KMS-11 (cell line): ENCODE measurements at regions not wholly inside any gene's neighbourhood (a gene's known extent, or its start where the extent isn't known, plus 50 kb on each side); places are given as distances from the start of the nearest gene placed in this dataset.

ENCODE experiments used
- H2AFZ ChIP-seq: fragments of 200-600 bp; sonication (generic); 2 replicates; pipeline ENCODE4 v1.6.1; 2016; ENCODE audit warnings: antibody characterized with exemption, mixed run types, low read depth
- H3K27ac ChIP-seq: fragments of 200-600 bp; sonication (generic); 2 replicates; pipeline ENCODE4 v1.6.1; 2016; ENCODE audit warnings: mild to moderate bottlenecking, mixed run types
- H3K27me3 ChIP-seq: fragments of 200-600 bp; sonication (generic); 2 replicates; pipeline ENCODE4 v1.6.1; 2017; ENCODE audit warnings: mild to moderate bottlenecking, low read depth, mixed run types, moderate library complexity; ENCODE audit not compliant: insufficient read depth
- H3K36me3 ChIP-seq: fragments of 200-600 bp; sonication (generic); 2 replicates; pipeline ENCODE4 v1.6.1; 2017; ENCODE audit warnings: mild to moderate bottlenecking, mixed run types; ENCODE audit not compliant: insufficient read depth
- H3K4me1 ChIP-seq: fragments of 200-600 bp; sonication (generic); 2 replicates; pipeline ENCODE4 v1.6.1; 2016; ENCODE audit warnings: mild to moderate bottlenecking, low read depth, mixed run types; ENCODE audit not compliant: poor library complexity, severe bottlenecking
- H3K4me2 ChIP-seq: fragments of 200-600 bp; sonication (generic); 2 replicates; pipeline ENCODE4 v1.7.0; 2016; ENCODE audit warnings: mild to moderate bottlenecking, mixed run types
- H3K4me3 ChIP-seq: fragments of 200-600 bp; sonication (generic); IDR thresholded peaks from 2 replicates; pipeline ENCODE4 v1.6.1; 2017; ENCODE audit warnings: low read depth, low read length, mixed read lengths; ENCODE audit not compliant: insufficient read depth
- H3K79me2 ChIP-seq: fragments of 200-600 bp; sonication (generic); 2 replicates; pipeline ENCODE4 v1.6.1; 2016; ENCODE audit warnings: low read depth, mixed run types; ENCODE audit not compliant: insufficient read depth
- H3K9ac ChIP-seq: fragments of 200-600 bp; sonication (generic); 2 replicates; pipeline ENCODE4 v1.6.1; 2016; ENCODE audit warnings: mild to moderate bottlenecking, mixed run types
- H4K20me1 ChIP-seq: fragments of 200-600 bp; sonication (generic); 2 replicates; pipeline ENCODE4 v1.6.1; 2016; ENCODE audit warnings: mild to moderate bottlenecking, mixed run types; ENCODE audit not compliant: insufficient read depth
- TF ChIP-seq, protein P1 (sequence below): fragments of 200-600 bp; sonication (generic); conservative IDR thresholded peaks from 2 replicates; pipeline ENCODE4 v1.6.1; 2017; ENCODE audit warnings: low read depth, mild to moderate bottlenecking, antibody characterized with exemption, low read length, moderate library complexity, mixed read lengths

DNA sequence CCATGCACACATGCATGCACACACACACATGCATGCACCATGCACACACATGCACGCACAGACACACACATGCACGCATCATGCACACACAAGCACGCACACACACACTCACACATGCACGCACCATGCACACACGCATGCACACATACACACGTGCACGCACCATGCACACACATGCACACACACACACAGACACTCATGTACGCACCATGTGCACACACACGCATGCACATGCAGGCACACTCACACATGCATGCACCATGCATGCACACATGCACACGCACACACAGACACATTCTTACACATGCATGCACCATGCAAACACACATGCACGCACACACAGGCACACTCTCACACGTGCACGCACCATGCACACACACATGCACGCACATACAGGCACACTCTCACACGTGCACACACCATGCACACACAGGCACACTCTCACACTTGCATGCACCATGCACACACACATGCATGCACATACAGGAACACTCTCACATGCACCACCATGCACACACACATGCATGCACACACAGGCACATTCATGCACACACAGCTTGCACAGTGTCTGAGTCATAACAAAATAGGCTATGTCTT, 117.5 kb downstream of the TENT4A start:
- Histone ChIP-seq H3K4me1 (peaks cover 29% of the 10 kb centered on the region), H3K27me3 (no peaks in the 10 kb centered on the region), H3K4me3 (no peak overlapping the region), H2AFZ (no peak overlapping the region), H3K36me3 (no peaks in the 10 kb centered on the region), H3K4me2 (no peak overlapping the region), H3K27ac (no peak overlapping the region), H3K9ac (no peak overlapping the region), H3K79me2 (no peaks in the 10 kb centered on the region), H4K20me1 (no peaks in the 10 kb centered on the region)
- TF ChIP-seq, protein P1, sequence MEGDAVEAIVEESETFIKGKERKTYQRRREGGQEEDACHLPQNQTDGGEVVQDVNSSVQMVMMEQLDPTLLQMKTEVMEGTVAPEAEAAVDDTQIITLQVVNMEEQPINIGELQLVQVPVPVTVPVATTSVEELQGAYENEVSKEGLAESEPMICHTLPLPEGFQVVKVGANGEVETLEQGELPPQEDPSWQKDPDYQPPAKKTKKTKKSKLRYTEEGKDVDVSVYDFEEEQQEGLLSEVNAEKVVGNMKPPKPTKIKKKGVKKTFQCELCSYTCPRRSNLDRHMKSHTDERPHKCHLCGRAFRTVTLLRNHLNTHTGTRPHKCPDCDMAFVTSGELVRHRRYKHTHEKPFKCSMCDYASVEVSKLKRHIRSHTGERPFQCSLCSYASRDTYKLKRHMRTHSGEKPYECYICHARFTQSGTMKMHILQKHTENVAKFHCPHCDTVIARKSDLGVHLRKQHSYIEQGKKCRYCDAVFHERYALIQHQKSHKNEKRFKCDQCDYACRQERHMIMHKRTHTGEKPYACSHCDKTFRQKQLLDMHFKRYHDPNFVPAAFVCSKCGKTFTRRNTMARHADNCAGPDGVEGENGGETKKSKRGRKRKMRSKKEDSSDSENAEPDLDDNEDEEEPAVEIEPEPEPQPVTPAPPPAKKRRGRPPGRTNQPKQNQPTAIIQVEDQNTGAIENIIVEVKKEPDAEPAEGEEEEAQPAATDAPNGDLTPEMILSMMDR = no peak

DNA sequence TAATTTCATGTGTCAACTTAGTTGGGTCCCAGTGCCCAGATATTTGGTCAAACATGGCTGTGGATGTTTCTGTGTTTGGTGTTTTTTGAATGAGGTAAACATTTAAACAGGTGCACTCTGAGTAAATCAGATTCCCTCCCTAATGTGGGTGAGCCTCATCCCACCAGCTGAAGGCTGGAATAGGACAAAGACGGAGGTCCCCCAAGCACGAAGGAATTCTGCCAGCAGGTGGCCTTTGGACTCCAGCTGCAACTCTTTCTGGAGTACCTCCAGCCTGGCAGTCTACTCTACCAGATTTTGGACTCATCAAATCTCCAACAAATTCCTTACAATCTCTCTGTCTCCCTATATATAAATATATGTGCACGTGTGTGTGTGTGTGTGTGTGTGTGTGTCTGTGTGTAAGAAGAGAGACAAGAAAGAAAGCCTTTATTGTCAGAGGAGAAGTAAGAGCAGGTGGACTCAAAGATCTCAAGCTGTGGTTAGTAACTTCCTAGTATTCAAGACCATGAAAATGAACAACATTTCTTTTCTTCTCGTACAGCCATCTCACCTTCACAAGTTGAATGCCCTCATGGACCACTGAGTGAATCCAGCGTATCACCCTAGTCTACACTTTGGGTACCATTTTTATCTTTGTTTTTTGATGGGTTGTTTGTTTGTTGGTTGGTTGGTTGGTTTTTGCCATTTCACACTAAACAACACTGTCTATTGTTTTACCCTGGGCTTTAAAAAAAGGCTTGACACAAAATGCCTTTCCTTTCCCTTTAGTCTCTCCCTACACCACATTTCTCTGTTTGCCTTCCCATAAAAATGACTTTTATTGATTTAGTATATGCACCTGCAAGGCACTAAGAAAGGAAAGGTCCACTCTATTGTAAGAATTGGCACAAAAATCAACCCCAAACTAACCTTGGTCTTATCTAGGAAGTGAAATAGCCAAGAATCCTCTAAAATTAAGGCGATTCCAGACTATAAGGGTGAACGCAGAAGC, 118.7 kb downstream of the TENT4A start:
- Histone ChIP-seq H3K4me2 (no peak overlapping the region), H3K4me1 (peaks cover 29% of the 10 kb centered on the region), H3K27ac (no peak overlapping the region)

DNA sequence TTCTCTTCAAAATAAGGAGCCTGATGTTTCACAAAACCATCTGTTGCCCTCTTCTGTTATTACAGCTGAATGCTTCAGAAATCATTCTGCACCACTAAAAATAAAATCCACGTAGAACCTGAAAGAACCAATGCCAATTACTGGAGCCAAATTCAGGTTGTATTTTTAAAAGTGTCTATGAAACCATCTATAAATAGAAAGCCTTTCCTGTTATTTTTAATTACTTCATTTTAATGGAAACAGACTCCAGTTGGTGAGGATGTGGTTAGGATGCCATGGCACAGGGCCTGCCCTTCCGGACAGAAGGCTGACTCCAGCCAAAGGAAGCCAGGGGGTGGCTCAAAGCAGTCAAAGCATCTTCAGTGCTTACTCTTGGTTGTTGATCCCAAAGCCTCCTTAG, 119.8 kb downstream of the TENT4A start:
- TF ChIP-seq, protein P1 = no peak
- no peaks in the 10 kb centered on the region for H3K36me3 ChIP-seq
- no peaks in the 10 kb centered on the region for H3K27me3 ChIP-seq
- no peaks in the 10 kb centered on the region for H3K79me2 ChIP-seq
- no peak overlapping the region for H3K4me3 ChIP-seq
- H3K9ac ChIP-seq = no peak overlapping the region
- H4K20me1 ChIP-seq = no peaks in the 10 kb centered on the region
- no peak overlapping the region for H3K27ac ChIP-seq
- peaks cover 20% of the 10 kb centered on the region for H3K4me1 ChIP-seq
- H3K4me2 ChIP-seq = no peak overlapping the region
- no peak overlapping the region for H2AFZ ChIP-seq

More for the DNA sequence above, 118.7 kb downstream of the TENT4A start:
- H3K9ac ChIP-seq = no peak overlapping the region
- TF ChIP-seq, protein P1 = no peak
- H3K36me3 ChIP-seq = no peaks in the 10 kb centered on the region
- H2AFZ ChIP-seq = no peak overlapping the region
- H3K4me3 ChIP-seq = no peak overlapping the region
- no peaks in the 10 kb centered on the region for H3K79me2 ChIP-seq
- no peaks in the 10 kb centered on the region for H4K20me1 ChIP-seq
- H3K27me3 ChIP-seq = no peaks in the 10 kb centered on the region

DNA sequence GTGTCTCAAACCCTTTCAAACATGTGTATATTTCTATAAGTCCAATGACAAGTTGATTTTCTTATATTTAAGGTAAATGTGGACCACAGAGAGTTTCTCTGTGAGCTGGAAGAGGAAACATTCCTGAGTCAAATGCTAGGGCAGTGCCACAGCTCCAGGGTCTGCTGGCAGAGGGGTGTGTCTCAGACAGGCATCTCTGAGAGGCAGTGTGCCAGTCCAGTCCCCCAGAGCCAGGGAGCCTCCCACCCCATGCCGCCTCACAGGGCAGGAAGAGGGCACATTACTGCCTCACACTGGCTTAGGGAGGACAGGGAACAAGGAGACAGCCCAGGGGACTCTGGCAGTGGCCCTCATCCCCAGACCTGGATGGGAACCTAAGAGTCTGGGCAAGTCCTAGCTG, 120.2 kb downstream of the TENT4A start:
- Histone ChIP-seq H3K4me3 (no peak overlapping the region), H3K79me2 (no peaks in the 10 kb centered on the region), H3K4me1 (peaks cover 16% of the 10 kb centered on the region), H3K4me2 (no peak overlapping the region), H2AFZ (no peak overlapping the region), H3K27me3 (no peaks in the 10 kb centered on the region), H3K27ac (no peak overlapping the region), H3K9ac (no peak overlapping the region), H4K20me1 (no peaks in the 10 kb centered on the region), H3K36me3 (no peaks in the 10 kb centered on the region)
- TF ChIP-seq, protein P1 = no peak
